HepG2 (cell line): ENCODE measurements at regions not wholly inside any gene's neighbourhood (a gene's known extent, or its start where the extent isn't known, plus 50 kb on each side); places are given as distances from the start of the nearest gene placed in this dataset.

Experiments used
- ATAC-seq: fragments of 200-7000 bp; cut with Tn5 transposase; 3 replicates; pipeline ENCODE4 v1.9.1; 2020; ENCODE audit warnings: mild to moderate bottlenecking, moderate library complexity
- BruUV-seq: library from RNA; stranded (reverse); fragments of 400-500 nt; replicated peaks from 2 replicates; lab custom pipeline; 2021; lab: Mats Ljungman, UMichigan
- CTCF ChIA-PET: fragments of 300-600 bp; formaldehyde crosslinking; extraction: SDS; loops from one replicate; lab custom pipeline; 2021; ENCODE audit warnings: low total read pairs, inconsistent platforms, low intra/inter-chr PET ratio; lab: Yijun Ruan, JAX
- POLR2A ChIA-PET: fragments of 350-600 bp; sonication (Branson Sonifier 250); formaldehyde crosslinking; loops from one replicate; lab custom pipeline; 2020; ENCODE audit warnings: antibody characterized with exemption, inconsistent platforms; lab: Yijun Ruan, JAX
- DNase-seq: peaks from one replicate; pipeline ENCODE4 v3.0.0-alpha.2; 2015; ENCODE audit warnings: low spot score
- FAIRE-seq: peaks from 3 replicates; lab custom pipeline; 2011; peaks lifted over from hg19 to GRCh38; lab: Jason Lieb, UNC
- H2AFZ ChIP-seq: one replicate; pipeline ENCODE4 v1.6.1; 2011; ENCODE audit warnings: low read length, inconsistent platforms
- H3K27ac ChIP-seq: fragments of 300-600 bp; 3 replicates; pipeline ENCODE4 v1.8.0; 2011; ENCODE audit warnings: mixed run types, mild to moderate bottlenecking, mixed read lengths, low read length, inconsistent platforms; ENCODE audit not compliant: insufficient read depth; ENCODE audit errors: extremely low read length
- H3K27me3 ChIP-seq, 2 experiments: fragments of 200-600 bp in 1 of 2; 2 replicates in 1 of 2; 3 replicates in 1 of 2; pipeline versions ENCODE4 v1.6.0 to v1.8.0; 2011; ENCODE audit warnings: low read length in 2 of 2, mild to moderate bottlenecking in 2 of 2, moderate library complexity in 2 of 2, inconsistent platforms in 1 of 2; ENCODE audit not compliant: insufficient read depth in 2 of 2, control insufficient read depth in 1 of 2
- H3K36me3 ChIP-seq, 2 experiments: fragments of 200-600 bp in 1 of 2; replicated peaks in 1 of 2; 2 replicates in 1 of 2; 3 replicates in 1 of 2; pipeline versions ENCODE4 v1.5.1 to v1.8.0; 2011; ENCODE audit warnings: low read length in 2 of 2, inconsistent platforms in 1 of 2; ENCODE audit not compliant: insufficient read depth in 2 of 2, control insufficient read depth in 1 of 2
- H3K4me1 ChIP-seq: 2 replicates; pipeline ENCODE4 v1.5.1; 2012; ENCODE audit warnings: low read length, inconsistent platforms; ENCODE audit not compliant: insufficient read depth
- H3K4me2 ChIP-seq: 2 replicates; pipeline ENCODE4 v1.6.0; 2011; ENCODE audit warnings: low read depth, low read length, inconsistent platforms
- H3K4me3 ChIP-seq, 3 experiments: fragments of 200-600 bp in 1 of 3; sonication (generic), shearing (Covaris generic) in 1 of 3; replicated peaks in 1 of 3; 2 replicates each; pipeline ENCODE4 v1.5.1; 2011 to 2016; ENCODE audit warnings: low read length in 3 of 3, inconsistent platforms in 2 of 3, low read depth in 2 of 3, mild to moderate bottlenecking in 2 of 3, control low read depth in 1 of 3, mixed read lengths in 1 of 3; ENCODE audit not compliant: insufficient read depth in 1 of 3
- H3K79me2 ChIP-seq: one replicate; pipeline ENCODE4 v1.6.1; 2011; ENCODE audit warnings: low read length, inconsistent platforms; ENCODE audit not compliant: insufficient read depth
- H3K9ac ChIP-seq: 2 replicates; pipeline ENCODE4 v1.6.0; 2011; ENCODE audit warnings: mild to moderate bottlenecking, low read depth, low read length, inconsistent platforms; ENCODE audit not compliant: insufficient read depth
- H3K9me3 ChIP-seq: 2 replicates; pipeline ENCODE4 v1.5.1; 2012; ENCODE audit warnings: mild to moderate bottlenecking, low read length
- H4K20me1 ChIP-seq: 2 replicates; pipeline ENCODE4 v1.6.0; 2011; ENCODE audit warnings: inconsistent platforms, mild to moderate bottlenecking, low read length, moderate library complexity; ENCODE audit not compliant: insufficient read depth
- BCL6 ChIP-seq: IDR thresholded peaks from 2 replicates; pipeline ENCODE4 v1.6.1; 2016; ENCODE audit warnings: missing genetic modification reagents, missing compliant biosample characterization
- ELF1 ChIP-seq: sonication (generic); formaldehyde crosslinking; IDR thresholded peaks from 2 replicates; pipeline ENCODE4 v1.4.0; 2020; ENCODE audit warnings: missing genetic modification reagents
- GMEB1 ChIP-seq: sonication (generic); formaldehyde crosslinking; IDR thresholded peaks from 2 replicates; pipeline ENCODE4 v1.5.1; 2020; ENCODE audit warnings: missing genetic modification reagents, mild to moderate bottlenecking, borderline replicate concordance
- SIN3A ChIP-seq: IDR thresholded peaks from 2 replicates; pipeline ENCODE4 v1.6.1; 2011; ENCODE audit warnings: low read depth, mild to moderate bottlenecking, control low read depth, low read length, borderline replicate concordance
- SSRP1 ChIP-seq: IDR thresholded peaks from 2 replicates; pipeline ENCODE4 v1.6.1; 2016; ENCODE audit warnings: control low read depth
- THYN1 ChIP-seq: sonication (generic); formaldehyde crosslinking; IDR thresholded peaks from 2 replicates; pipeline ENCODE4 v1.8.1; 2023; ENCODE audit warnings: low read depth, mild to moderate bottlenecking, moderate library complexity, missing genetic modification reagents, borderline replicate concordance
- ZBTB39 ChIP-seq: sonication (generic); formaldehyde crosslinking; IDR thresholded peaks from 2 replicates; pipeline ENCODE4 v1.5.0; 2020; ENCODE audit warnings: missing genetic modification reagents
- ZNF207 ChIP-seq: fragments of 450-650 bp; IDR thresholded peaks from 2 replicates; pipeline ENCODE4 v1.6.1; 2016; ENCODE audit warnings: antibody characterized with exemption, borderline replicate concordance
- WGBS: methylation state at CpG from one replicate; pipeline ENCODE4 v1.1.6; 2017; ENCODE audit warnings: low lambda C conversion rate; 5-methylcytosine and 5-hydroxymethylcytosine counted together
- in situ Hi-C: cut with HindIII; loops from 2 replicates; pipeline ENCODE4 v1.10.0; 2017; ENCODE audit warnings: low pct_unique_long_range_greater_than_20kb; ENCODE audit not compliant: extremely low pct_ligation_motif_present
- intact Hi-C: fragments of 100-400 bp; cut with micrococcal nuclease; formaldehyde crosslinking; loops from one replicate; pipeline ENCODE4 v1.10.0; 2022; ENCODE audit not compliant: unreplicated experiment
- TF ChIP-seq, protein P1 (sequence below): sonication (generic); formaldehyde crosslinking; IDR thresholded peaks from 2 replicates; pipeline ENCODE4 v1.4.0; 2020; ENCODE audit warnings: missing genetic modification reagents
- TF ChIP-seq, protein P2 (sequence below): sonication (generic); formaldehyde crosslinking; IDR thresholded peaks from 2 replicates; pipeline ENCODE4 v1.4.0; 2020; ENCODE audit warnings: missing genetic modification reagents
- TF ChIP-seq, protein P3 (sequence below): IDR thresholded peaks from 2 replicates; pipeline ENCODE4 v1.6.1; 2012; ENCODE audit warnings: low read length, improper control_type of control experiment
- TF ChIP-seq, protein P4 (sequence below): sonication (generic); formaldehyde crosslinking; IDR thresholded peaks from 2 replicates; pipeline ENCODE4 v1.4.0; 2020; ENCODE audit warnings: missing genetic modification reagents

GRCh38 chr3:94195381-94195780, 132.5 kb downstream of the NSUN3 start:
- Histone ChIP-seq H3K4me3 (no peak overlapping the region), H3K4me2 (no peak overlapping the region), H3K9ac (no peak overlapping the region), H2AFZ (no peak overlapping the region), H3K27me3 (no peaks in the 10 kb centered on the region), H4K20me1 (no peaks in the 10 kb centered on the region), H3K27ac (no peak overlapping the region), H3K36me3 (no peaks in the 10 kb centered on the region), H3K79me2 (no peaks in the 10 kb centered on the region), H3K9me3 (no peaks in the 10 kb centered on the region), H3K4me1 (no peaks in the 10 kb centered on the region)
- WGBS = 0% methylated on average over 2 of the region's 2 CpGs
- intact Hi-C loops (no loop called here), in situ Hi-C loops (no loop called here)
- no TSS peak for BruUV-seq
- ChIA-PET POLR2A (no interaction called here), CTCF (no interaction called here)
- no peak for ATAC-seq
- no peak for FAIRE-seq
- DNase-seq = no peak
- TF ChIP-seq, protein P1, sequence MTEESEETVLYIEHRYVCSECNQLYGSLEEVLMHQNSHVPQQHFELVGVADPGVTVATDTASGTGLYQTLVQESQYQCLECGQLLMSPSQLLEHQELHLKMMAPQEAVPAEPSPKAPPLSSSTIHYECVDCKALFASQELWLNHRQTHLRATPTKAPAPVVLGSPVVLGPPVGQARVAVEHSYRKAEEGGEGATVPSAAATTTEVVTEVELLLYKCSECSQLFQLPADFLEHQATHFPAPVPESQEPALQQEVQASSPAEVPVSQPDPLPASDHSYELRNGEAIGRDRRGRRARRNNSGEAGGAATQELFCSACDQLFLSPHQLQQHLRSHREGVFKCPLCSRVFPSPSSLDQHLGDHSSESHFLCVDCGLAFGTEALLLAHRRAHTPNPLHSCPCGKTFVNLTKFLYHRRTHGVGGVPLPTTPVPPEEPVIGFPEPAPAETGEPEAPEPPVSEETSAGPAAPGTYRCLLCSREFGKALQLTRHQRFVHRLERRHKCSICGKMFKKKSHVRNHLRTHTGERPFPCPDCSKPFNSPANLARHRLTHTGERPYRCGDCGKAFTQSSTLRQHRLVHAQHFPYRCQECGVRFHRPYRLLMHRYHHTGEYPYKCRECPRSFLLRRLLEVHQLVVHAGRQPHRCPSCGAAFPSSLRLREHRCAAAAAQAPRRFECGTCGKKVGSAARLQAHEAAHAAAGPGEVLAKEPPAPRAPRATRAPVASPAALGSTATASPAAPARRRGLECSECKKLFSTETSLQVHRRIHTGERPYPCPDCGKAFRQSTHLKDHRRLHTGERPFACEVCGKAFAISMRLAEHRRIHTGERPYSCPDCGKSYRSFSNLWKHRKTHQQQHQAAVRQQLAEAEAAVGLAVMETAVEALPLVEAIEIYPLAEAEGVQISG (CRISPR knock-in tag) = no peak
- TF ChIP-seq, protein P2, sequence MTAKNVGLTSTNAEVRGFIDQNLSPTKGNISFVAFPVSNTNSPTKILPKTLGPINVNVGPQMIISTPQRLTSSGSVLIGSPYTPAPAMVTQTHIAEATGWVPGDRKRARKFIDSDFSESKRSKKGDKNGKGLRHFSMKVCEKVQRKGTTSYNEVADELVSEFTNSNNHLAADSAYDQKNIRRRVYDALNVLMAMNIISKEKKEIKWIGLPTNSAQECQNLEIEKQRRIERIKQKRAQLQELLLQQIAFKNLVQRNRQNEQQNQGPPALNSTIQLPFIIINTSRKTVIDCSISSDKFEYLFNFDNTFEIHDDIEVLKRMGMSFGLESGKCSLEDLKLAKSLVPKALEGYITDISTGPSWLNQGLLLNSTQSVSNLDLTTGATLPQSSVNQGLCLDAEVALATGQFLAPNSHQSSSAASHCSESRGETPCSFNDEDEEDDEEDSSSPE (CRISPR knock-in tag) = no peak
- no peak for TF ChIP-seq ELF1 (CRISPR knock-in tag)
- TF ChIP-seq GMEB1 (CRISPR knock-in tag) = no peak
- no peak for TF ChIP-seq SIN3A
- TF ChIP-seq, protein P3, sequence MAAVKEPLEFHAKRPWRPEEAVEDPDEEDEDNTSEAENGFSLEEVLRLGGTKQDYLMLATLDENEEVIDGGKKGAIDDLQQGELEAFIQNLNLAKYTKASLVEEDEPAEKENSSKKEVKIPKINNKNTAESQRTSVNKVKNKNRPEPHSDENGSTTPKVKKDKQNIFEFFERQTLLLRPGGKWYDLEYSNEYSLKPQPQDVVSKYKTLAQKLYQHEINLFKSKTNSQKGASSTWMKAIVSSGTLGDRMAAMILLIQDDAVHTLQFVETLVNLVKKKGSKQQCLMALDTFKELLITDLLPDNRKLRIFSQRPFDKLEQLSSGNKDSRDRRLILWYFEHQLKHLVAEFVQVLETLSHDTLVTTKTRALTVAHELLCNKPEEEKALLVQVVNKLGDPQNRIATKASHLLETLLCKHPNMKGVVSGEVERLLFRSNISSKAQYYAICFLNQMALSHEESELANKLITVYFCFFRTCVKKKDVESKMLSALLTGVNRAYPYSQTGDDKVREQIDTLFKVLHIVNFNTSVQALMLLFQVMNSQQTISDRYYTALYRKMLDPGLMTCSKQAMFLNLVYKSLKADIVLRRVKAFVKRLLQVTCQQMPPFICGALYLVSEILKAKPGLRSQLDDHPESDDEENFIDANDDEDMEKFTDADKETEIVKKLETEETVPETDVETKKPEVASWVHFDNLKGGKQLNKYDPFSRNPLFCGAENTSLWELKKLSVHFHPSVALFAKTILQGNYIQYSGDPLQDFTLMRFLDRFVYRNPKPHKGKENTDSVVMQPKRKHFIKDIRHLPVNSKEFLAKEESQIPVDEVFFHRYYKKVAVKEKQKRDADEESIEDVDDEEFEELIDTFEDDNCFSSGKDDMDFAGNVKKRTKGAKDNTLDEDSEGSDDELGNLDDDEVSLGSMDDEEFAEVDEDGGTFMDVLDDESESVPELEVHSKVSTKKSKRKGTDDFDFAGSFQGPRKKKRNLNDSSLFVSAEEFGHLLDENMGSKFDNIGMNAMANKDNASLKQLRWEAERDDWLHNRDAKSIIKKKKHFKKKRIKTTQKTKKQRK = no peak
- TF ChIP-seq, protein P4, sequence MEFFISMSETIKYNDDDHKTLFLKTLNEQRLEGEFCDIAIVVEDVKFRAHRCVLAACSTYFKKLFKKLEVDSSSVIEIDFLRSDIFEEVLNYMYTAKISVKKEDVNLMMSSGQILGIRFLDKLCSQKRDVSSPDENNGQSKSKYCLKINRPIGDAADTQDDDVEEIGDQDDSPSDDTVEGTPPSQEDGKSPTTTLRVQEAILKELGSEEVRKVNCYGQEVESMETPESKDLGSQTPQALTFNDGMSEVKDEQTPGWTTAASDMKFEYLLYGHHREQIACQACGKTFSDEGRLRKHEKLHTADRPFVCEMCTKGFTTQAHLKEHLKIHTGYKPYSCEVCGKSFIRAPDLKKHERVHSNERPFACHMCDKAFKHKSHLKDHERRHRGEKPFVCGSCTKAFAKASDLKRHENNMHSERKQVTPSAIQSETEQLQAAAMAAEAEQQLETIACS (CRISPR knock-in tag) = no peak
- no peak for TF ChIP-seq ZBTB39
- no peak for TF ChIP-seq THYN1
- TF ChIP-seq BCL6 (CRISPR knock-in tag) = no peak
- TF ChIP-seq SSRP1 (CRISPR knock-in tag) = no peak
- TF ChIP-seq ZNF207 = no peak
